Transverse colon (tissue), 4 donors: ENCODE measurements at regions not wholly inside any gene's neighbourhood (a gene's known extent, or its start where the extent isn't known, plus 50 kb on each side); places are given as distances from the start of the nearest gene placed in this dataset.
A peak's percentile ranks its signal among the peaks of the same experiment; 100 is the strongest.

ENCODE experiments used
- DNase-seq: peaks from one replicate; pipeline ENCODE4 v3.0.0-alpha.2; 2019
- H3K27ac ChIP-seq, 4 donors: fragments of 200-600 bp; sonication (generic); 2 replicates each; pipeline ENCODE4 v1.5.1; 2016 to 2018; ENCODE audit warnings: inconsistent platforms in 4 of 4
- H3K27me3 ChIP-seq: fragments of 200-600 bp; sonication (generic); 2 replicates; pipeline ENCODE4 v1.5.1; 2017; ENCODE audit warnings: inconsistent platforms
- H3K36me3 ChIP-seq, 4 donors: fragments of 200-600 bp; sonication (generic); 2 replicates each; pipeline ENCODE4 v1.5.1; 2017 to 2019; ENCODE audit warnings: inconsistent platforms in 4 of 4
- H3K4me1 ChIP-seq, 4 donors: fragments of 200-600 bp; sonication (generic); 2 replicates each; pipeline ENCODE4 v1.5.1; 2017 to 2020; ENCODE audit warnings: inconsistent platforms in 4 of 4
- H3K4me3 ChIP-seq, 4 donors: fragments of 200-600 bp; sonication (generic); 1 replicate in 1 of 4; 2 replicates in 3 of 4; pipeline versions ENCODE4 v1.5.1 to v1.6.1; 2017 to 2019; ENCODE audit warnings: inconsistent platforms in 4 of 4
- H3K9me3 ChIP-seq, 2 donors: fragments of 200-600 bp; sonication (generic); 2 replicates each; pipeline ENCODE4 v1.5.1; 2017 to 2019; ENCODE audit warnings: inconsistent platforms in 2 of 2
- EP300 ChIP-seq: sonication (generic); formaldehyde crosslinking; IDR thresholded peaks from one replicate; pipeline ENCODE4 v1.6.1; 2017; ENCODE audit warnings: antibody characterized with exemption, low read depth
- POLR2A ChIP-seq: fragments of 450-650 bp; IDR thresholded peaks from one replicate; pipeline ENCODE4 v1.6.1; 2016; ENCODE audit warnings: antibody characterized with exemption, mild to moderate bottlenecking, moderate library complexity
- POLR2AphosphoS5 ChIP-seq, 3 donors: sonication (generic); formaldehyde crosslinking; IDR thresholded peaks; one replicate each; pipeline ENCODE4 v1.6.1; 2016; ENCODE audit warnings: antibody characterized with exemption in 3 of 3
- WGBS, 2 donors: methylation state at CpG; one replicate each; pipeline ENCODE4 v1.1.5; 2018; ENCODE audit warnings: low coverage in 1 of 2; 5-methylcytosine and 5-hydroxymethylcytosine counted together
- in situ Hi-C, 4 donors: fragments of 200-750 bp; cut with MboI; loops; one replicate each; pipeline versions ENCODE4 v1.15.0 to v1.15.1; 2017; ENCODE audit warnings: low sequenced_read_pairs in 3 of 4, low pct_ligation_motif_present in 1 of 4, low pct_unique_long_range_greater_than_20kb in 1 of 4
- intact Hi-C: fragments of 100-400 bp; cut with DNase I; formaldehyde crosslinking; loops from one replicate; pipeline ENCODE4 v1.15.1; 2023; ENCODE audit warnings: low total_unique reads
- TF ChIP-seq, protein P1 (sequence below), 5 experiments: fragments of 200-600 bp in 3 of 5; fragments of 450-650 bp in 2 of 5; sonication (generic) in 3 of 5; IDR thresholded peaks; 1 replicate in 2 of 5; 2 replicates in 3 of 5; pipeline ENCODE4 v1.5.1; 2016 to 2017; ENCODE audit warnings: antibody characterized with exemption in 5 of 5, inconsistent platforms in 3 of 5, mild to moderate bottlenecking in 2 of 5, moderate library complexity in 1 of 5

DNA sequence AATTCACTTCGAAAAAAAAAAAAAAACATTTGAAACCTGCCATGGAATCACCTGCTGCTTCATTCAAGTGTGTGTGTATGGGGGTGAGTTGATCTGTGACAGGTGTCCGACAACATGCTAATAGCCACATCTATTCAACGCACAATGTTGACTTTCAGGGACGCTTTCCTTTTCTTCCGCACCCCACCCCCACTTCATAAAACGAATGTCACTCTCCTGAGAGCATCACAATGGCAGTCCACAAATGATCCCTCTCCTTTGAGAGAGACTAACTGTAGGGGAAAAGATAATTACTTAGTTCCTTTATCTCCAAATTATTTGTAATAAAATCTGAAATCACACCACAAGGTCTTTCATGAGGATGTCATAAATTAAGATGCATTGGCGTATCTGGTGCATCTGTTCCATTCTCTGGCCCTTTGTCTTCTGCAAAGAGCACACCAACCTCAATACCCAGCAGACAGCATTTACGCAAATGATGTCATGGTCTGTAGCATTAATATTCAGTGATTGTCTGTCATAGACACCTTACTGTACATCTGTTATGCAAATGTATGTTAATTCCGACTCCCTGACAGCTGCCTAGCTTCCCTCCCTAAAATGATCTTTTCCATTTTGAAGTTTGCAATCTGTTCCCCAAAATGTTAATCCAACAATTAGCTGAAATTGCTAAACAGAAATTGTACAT is 640.0 kb upstream of the BOD1L1 start:
- DNase-seq: no peak
- TF ChIP-seq POLR2A (no peak), POLR2AphosphoS5 (IDR thresholded peaks at IDR 0.05) (no peak), EP300 (no peak)
- TF ChIP-seq, protein P1, sequence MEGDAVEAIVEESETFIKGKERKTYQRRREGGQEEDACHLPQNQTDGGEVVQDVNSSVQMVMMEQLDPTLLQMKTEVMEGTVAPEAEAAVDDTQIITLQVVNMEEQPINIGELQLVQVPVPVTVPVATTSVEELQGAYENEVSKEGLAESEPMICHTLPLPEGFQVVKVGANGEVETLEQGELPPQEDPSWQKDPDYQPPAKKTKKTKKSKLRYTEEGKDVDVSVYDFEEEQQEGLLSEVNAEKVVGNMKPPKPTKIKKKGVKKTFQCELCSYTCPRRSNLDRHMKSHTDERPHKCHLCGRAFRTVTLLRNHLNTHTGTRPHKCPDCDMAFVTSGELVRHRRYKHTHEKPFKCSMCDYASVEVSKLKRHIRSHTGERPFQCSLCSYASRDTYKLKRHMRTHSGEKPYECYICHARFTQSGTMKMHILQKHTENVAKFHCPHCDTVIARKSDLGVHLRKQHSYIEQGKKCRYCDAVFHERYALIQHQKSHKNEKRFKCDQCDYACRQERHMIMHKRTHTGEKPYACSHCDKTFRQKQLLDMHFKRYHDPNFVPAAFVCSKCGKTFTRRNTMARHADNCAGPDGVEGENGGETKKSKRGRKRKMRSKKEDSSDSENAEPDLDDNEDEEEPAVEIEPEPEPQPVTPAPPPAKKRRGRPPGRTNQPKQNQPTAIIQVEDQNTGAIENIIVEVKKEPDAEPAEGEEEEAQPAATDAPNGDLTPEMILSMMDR (IDR thresholded peaks at IDR 0.05): no peak
- Histone ChIP-seq H3K4me3 (no peak overlapping the region), H3K9me3 (no peaks in the 10 kb centered on the region), H3K4me1 (no peaks in the 10 kb centered on the region), H3K27ac (no peak overlapping the region), H3K36me3 (no peaks in the 10 kb centered on the region), H3K27me3 (no peaks in the 10 kb centered on the region)
- intact Hi-C loops: no loop called here
- 66 to 88% methylated on average over 6 to 9 of the region's 9 CpGs for whole genome bisulfite sequencing, 2 donors
- in situ Hi-C loops: no loop called here

DNA sequence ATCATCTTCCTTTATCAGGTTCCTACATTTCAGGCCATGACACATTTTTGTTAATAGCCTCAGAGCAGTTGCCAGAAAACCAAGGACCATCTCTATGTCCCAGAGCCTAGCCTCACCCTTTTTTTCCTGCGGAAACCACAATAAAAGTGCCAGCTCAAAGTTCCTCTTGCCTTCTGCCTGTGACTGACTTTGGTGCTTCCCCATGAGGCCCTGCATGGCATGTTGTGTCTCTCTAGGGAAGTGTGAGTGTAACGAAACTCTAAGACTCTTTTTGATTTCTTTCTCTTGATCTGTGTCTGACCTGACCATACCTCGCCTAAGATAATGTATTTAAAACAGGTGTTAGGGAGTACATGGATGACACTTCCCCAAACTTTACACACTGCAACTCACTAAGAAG is 642.3 kb upstream of the BOD1L1 start:
- Histone ChIP-seq H3K4me1 (no peaks in the 10 kb centered on the region), H3K36me3 (no peaks in the 10 kb centered on the region), H3K27me3 (no peaks in the 10 kb centered on the region), H3K9me3 (no peaks in the 10 kb centered on the region), H3K4me3 (no peak overlapping the region), H3K27ac (no peak overlapping the region)
- in situ Hi-C loops (no loop called here), intact Hi-C loops (no loop called here)
- TF ChIP-seq EP300 (no peak), POLR2AphosphoS5 (IDR thresholded peaks at IDR 0.05) (no peak), POLR2A (no peak)
- TF ChIP-seq, protein P1 (IDR thresholded peaks at IDR 0.05): no peak
- peak; percentile 9 for DNase-seq
- 48 to 53% methylated on average over 3 of the region's 3 CpGs for WGBS, 2 donors

DNA sequence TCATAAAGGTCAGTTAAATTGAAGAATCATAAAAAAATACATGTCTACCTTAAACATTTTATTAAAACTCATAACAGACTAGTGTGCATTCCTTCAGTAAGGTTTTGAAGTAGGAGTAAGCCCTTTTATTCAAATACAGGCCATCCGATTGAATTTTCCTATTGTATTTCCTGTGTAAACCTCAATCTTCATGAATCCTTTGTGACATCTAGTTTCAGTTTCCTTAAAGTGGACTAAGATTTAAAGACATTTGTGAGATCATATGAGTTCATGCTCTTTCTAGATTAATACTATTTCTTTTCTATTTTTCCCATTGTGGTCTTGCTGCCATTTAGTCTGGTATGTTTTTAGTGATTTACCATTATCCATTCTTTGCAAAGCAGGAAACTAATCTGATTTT is 644.7 kb upstream of the BOD1L1 start:
- no peak overlapping the region for H3K4me3 ChIP-seq
- DNase-seq: no peak
- intact Hi-C loops (no loop called here), in situ Hi-C loops (no loop called here)
- WGBS, 2 donors: 36 to 58% methylated on average over 1 of the region's 1 CpG
- H3K27ac ChIP-seq: no peak overlapping the region
- H3K36me3 ChIP-seq: no peaks in the 10 kb centered on the region
- TF ChIP-seq EP300 (no peak), POLR2AphosphoS5 (IDR thresholded peaks at IDR 0.05) (no peak), POLR2A (no peak)
- TF ChIP-seq, protein P1 (IDR thresholded peaks at IDR 0.05): no peak
- no peaks in the 10 kb centered on the region for H3K9me3 ChIP-seq
- no peaks in the 10 kb centered on the region for H3K4me1 ChIP-seq
- no peaks in the 10 kb centered on the region for H3K27me3 ChIP-seq

DNA sequence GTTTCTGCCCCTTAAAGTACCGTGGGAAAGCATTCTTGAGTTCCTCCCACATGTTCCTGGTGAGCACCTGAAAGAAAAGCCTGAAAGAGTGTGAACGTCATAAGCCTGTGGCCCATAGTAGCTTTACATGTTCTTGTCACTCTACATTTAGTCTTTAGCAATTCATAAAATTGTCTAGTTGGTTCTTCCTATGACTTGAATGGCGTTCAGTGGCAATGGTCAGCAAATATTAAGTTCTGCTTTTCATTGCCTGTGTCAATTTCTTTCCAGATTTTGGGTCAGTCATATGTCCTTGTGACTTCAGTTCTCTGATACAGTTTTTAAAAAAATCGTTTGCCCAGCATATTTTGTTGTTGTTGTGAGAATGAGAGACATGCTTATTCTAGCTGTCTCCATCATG is 650.0 kb upstream of the BOD1L1 start:
- no peak for DNase-seq
- H3K36me3 ChIP-seq: no peaks in the 10 kb centered on the region
- WGBS, 2 donors: 42 to 58% methylated on average over 3 to 4 of the region's 4 CpGs
- no peak for TF ChIP-seq POLR2A
- no peak for TF ChIP-seq EP300
- TF ChIP-seq, protein P1 (IDR thresholded peaks at IDR 0.05): no peak
- no peak for TF ChIP-seq POLR2AphosphoS5 (IDR thresholded peaks at IDR 0.05)
- no peak overlapping the region for H3K4me3 ChIP-seq
- no peaks in the 10 kb centered on the region for H3K9me3 ChIP-seq
- intact Hi-C loops: no loop called here
- no peaks in the 10 kb centered on the region for H3K4me1 ChIP-seq
- no peak overlapping the region for H3K27ac ChIP-seq
- H3K27me3 ChIP-seq: no peaks in the 10 kb centered on the region
- in situ Hi-C loops: no loop called here
